HTR-8/SVneo (cell line): ENCODE measurements at regions not wholly inside any gene's neighbourhood (a gene's known extent, or its start where the extent isn't known, plus 50 kb on each side); places are given as distances from the start of the nearest gene placed in this dataset.
"Not testable (repeated sequence)": the region's sequence is repeated elsewhere in the genome, so short reads cannot be mapped to it uniquely, and the experiment has no call there.

Source experiments
- DNase-seq: peaks from one replicate; pipeline ENCODE4 v3.0.0; 2011; ENCODE audit warnings: low spot score, mixed read lengths; ENCODE audit not compliant: insufficient read length
- FAIRE-seq: peaks from 2 replicates; lab custom pipeline; 2011; peaks lifted over from hg19 to GRCh38; lab: Jason Lieb, UNC

GRCh38 chr22:22714600-22715335 lies 70.4 kb downstream of the GGTLC2 start:
- DNase-seq (no peak), FAIRE-seq (no peak)

GRCh38 chr22:22716136-22716665 lies 71.8 kb downstream of the GGTLC2 start:
- DNase-seq (no peak), FAIRE-seq (no peak)

DNA sequence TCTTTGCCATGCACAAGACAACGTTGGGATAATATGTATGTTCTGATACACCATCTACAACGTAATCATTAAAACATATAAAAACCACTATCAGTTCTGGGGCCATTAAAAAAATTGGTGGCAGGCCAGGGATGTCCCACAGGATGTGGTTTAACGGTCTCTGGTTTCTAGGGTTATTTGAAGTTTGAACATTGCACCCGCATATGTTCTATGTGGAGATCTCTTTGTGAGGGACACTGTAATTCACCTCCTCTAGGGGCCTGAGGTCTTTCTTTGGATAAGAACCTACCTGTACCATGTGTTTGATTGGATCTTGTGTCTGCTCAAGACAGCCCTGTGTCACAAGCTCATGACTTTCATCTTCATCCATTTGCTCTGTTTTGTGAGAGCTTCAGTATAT lies 73.2 kb downstream of the GGTLC2 start:
- DNase-seq (no peak), FAIRE-seq (no peak)

DNA sequence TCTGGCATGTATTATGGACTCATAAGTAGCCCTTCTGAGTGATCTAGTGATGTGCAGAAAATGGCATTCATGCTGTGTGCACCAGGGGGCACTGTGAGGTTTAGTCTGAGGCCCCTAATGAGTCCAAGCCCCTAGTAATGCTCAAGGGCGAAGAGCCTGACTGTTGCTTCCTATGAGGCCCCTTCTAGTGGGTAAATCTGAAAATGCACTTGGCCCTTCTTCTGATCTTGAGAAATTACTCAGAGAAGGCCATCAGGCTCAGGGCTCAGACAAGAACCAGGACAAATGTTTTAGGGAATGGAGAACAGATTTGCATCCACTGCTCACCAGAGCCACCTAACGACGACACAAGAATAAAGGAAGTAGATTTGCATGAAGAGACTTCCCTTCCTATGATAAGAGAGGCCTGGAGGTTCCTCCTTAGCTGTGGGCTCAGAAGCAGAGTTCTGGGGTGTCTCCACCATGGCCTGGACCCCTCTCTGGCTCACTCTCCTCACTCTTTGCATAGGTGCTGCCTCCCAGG lies 75.8 kb downstream of the GGTLC2 start:
- FAIRE-seq, result no peak
- DNase-seq, result no peak

DNA sequence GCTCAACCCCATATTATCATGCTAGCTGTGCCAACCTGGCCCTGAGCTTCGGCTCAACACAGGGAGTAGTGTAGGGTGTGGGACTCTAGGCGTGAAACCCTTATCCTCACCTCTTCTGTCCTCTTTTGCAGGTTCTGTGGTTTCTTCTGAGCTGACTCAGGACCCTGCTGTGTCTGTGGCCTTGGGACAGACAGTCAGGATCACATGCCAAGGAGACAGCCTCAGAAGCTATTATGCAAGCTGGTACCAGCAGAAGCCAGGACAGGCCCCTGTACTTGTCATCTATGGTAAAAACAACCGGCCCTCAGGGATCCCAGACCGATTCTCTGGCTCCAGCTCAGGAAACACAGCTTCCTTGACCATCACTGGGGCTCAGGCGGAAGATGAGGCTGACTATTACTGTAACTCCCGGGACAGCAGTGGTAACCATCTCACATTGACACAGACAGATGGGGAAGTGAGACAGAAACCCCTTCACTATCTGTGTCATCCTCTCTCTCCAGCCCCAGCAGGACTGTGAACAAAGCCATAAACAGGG lies 76.4 kb downstream of the GGTLC2 start:
- DNase-seq (no peak), FAIRE-seq (no peak)

DNA sequence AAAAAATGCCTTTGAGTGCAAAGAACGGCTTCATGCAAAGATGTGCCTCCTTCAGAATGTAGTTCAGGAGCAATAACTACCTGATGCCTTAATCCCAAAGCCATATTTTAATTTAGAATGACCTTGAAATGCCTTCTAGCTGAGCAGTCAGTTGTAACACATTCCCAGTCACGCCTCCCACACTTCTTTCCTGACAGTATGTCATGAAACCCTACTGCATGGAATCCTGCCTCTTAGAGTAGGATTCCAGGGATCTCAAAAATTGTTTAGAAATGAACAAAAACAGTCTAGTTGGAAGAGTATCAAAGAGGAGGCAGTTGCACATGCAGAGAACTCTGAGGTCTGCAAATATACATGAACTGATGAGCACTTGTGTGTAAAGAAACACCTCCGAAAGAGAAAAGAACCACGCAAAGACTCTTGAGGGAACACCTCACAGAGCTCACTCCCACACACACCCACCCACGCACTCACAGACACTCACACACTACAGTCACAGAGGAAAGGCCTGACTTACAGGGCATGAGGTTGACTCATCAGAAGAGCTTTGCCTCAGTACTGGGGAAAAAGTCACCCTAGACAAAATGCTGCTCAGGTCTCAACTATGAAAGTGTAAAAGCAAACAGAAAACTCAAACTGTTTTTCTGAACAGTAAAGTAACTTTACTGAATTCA lies 77.4 kb downstream of the GGTLC2 start:
- FAIRE-seq, result no peak
- no peak for DNase-seq

DNA sequence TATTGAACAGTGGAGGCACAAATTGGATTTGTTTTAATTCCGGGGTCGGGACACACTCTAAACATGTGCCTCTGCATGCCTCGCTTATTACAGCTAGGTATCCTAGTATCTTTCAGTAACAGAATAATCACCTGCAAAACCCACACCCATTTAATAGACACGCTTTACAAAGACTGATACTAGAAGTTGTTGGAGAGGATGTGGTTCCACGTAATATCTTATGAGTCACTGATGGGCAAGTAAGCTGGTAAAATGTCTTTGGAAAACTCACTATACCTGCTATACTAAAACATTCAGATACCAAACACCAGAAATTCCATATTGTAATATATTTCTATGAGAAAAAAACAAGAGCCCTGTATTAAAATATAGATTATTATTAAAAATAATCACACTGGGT lies 84.0 kb downstream of the GGTLC2 start:
- DNase-seq (no peak), FAIRE-seq (no peak)

DNA sequence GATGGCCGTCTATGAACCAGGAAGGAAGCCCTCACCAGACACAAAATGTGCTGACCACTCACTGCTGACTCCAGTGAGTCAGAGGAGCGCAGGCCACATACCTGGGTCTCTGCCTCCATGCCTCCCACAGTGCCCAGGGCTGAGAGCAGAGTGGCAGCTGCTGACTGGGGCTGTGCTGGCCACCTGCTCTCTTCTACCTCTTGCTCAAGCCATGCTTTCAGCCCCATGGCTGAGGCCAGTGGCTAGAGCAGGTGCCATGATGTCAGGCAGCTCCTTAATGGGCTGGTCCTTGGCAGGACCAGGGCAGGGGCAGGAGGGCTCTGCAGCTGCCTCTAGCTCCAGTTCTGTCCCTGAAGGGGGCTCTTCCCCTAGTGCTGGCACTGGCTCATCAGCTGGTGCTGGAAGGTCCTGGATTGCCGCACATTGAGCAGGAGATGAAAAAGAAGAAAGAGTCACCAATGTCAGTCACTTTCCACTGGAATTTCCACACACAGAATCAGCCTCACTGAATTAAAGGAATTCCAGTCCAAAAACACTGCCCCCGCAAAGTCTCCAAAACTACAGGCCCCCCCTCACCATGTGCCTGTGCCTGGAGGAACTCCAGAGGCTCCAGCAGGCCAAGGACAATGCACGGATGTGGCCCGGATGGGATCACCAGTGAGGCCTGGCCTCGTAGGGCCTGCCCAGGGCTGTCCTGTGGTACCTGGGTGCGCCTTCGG lies 86.4 kb downstream of the GGTLC2 start:
- FAIRE-seq (no peak), DNase-seq (no peak)

DNA sequence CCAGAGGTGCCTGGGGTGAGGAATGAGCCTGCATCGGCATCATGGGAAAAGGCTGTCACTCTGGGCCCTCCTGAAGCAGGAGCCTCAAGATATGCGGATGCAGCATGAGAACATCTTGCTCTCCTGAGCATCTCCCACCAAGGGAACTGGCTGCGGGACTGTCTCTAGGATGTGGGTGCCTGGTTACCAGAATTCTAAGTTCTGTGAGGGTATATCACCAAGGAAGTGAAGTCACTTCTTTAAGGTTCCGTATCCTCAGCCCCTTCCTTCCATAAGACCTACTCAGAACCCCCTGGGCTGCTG lies 86.9 kb downstream of the GGTLC2 start:
- DNase-seq (no peak), FAIRE-seq (no peak)

DNA sequence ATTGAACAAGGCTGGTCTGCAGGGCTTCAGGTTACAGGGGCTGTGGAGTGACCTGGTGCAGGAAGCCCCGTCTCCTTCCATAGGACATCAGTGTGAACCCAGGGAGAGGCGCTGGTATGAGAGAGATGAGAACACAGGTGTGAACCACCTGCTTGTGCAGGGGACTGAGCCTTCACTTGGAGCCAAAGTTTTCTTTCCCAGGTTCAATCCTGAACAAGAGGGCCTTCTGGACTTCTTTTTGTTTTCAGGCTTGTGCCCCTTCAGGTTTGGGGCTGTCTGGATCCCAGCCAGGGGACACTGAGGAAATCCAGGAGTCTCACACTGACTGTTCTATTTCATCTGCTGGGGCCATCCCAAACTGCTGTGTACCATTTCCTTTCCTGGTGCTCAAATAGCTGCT lies 88.6 kb downstream of the GGTLC2 start:
- not testable (repeated sequence) for FAIRE-seq, DNase-seq

DNA sequence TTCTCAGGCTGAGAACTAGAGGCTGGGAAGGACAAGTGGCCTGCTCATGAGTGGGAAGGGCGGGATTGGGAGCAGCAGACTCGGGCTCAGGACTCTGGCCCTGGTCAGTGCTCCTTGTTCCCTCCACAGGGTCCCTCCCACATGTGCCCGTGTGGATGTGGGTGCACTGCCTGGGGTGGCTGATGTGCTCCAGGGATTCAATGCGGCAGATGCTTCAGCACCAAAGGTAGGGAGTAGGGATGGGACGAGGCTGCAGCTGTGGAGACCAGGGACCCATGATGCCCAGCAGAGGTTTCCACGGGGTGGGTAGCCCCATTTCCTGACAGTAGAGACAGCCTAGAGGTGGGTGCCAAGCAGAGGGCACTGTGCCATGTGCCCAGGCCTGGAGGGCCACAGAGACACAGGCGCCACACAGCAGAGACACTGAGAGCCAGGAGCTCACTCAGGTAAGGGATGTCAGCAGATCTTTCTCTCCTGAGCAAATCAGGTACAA lies 89.5 kb downstream of the GGTLC2 start:
- DNase-seq (no peak), FAIRE-seq (no peak)

DNA sequence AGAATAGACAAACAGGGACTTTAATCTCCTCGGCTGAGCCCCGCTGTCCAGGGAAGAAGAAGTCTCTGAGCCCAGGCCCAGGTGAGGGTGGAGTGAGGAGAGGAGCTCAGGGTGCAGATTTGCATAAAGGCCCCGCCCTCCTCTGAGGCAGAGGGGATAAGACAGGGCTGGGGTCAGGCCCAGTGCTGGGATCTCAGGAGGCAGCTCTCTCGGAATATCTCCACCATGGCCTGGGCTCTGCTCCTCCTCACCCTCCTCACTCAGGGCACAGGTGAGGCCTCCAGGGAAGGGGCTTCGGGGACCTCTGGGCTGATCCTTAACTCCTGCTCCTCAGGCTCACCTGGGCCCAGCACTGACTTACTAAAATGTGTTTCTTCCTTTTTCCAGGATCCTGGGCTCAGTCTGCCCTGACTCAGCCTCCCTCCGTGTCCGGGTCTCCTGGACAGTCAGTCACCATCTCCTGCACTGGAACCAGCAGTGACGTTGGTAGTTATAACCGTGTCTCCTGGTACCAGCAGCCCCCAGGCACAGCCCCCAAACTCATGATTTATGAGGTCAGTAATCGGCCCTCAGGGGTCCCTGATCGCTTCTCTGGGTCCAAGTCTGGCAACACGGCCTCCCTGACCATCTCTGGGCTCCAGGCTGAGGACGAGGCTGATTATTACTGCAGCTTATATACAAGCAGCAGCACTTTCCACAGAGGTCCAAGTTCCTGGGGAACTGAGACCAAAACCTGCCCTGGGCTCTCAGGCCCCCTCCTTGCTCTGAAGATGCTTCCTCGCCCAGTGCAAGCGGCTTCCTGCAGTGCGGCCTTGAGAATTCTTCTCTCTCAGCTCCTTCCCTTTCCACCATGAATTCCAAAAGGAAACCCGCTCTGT lies 90.2 kb downstream of the GGTLC2 start:
- DNase-seq, FAIRE-seq: not testable (repeated sequence)

DNA sequence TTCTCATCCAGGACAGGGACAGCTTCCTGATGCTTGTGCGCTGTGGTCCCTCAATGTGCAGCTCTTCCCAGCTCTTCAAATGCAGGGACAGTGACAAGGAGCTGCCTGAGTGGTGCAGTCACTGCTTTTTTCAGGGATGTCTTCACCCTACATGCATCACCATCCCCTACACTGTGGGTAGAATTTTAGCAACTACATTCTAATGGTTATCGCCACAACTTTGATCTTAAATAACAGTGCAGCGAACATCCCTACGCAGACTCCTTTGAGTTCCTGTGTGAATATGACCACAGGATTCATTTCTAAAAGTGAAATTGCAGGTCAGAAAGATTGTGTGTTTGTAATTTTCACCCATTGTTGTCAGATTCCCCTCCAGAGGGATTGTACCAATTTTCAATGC lies 90.9 kb downstream of the GGTLC2 start:
- not testable (repeated sequence) for DNase-seq, FAIRE-seq

DNA sequence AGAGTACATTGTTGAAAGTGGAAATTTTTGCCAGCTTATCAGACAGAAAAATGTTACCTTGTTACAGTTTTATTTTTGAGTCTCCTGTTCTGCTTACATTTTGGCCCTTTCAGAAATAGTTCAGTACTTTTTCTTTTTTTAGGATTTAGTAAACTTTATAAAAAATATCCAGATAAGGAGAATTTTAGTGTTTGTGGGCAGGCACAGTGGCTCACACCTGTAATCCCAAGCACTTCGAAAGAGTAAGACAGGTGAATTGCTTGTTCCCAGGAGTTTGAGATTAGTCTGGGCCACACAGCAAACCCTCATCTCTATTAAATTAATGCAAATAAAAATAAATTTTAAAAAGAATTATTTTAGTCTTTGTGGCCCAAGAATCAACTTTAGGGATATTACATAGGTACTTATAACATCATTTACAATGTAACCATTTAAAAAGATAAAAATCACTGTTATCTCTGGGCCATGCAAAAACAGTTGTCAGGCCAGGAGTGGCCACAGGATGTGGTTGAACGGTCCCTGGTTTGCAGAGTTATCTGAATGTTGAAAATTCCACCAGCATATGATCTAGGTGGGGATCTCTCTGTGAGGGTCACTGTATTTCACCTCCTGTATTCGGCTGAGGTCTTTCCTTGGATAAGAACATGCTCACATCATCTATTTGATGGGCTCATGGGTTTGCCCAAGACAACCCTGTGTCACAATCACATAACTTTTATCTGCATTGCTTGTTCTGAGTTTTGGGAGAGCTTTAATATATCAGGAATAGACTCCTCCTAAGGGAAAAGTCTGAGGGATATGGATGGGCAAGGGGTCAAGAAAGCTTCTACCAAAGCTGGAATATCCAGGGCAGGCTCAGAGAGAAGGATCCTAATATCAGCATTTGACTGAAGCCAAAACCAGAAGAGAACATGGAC lies 91.5 kb downstream of the GGTLC2 start:
- DNase-seq (no peak), FAIRE-seq (no peak)

DNA sequence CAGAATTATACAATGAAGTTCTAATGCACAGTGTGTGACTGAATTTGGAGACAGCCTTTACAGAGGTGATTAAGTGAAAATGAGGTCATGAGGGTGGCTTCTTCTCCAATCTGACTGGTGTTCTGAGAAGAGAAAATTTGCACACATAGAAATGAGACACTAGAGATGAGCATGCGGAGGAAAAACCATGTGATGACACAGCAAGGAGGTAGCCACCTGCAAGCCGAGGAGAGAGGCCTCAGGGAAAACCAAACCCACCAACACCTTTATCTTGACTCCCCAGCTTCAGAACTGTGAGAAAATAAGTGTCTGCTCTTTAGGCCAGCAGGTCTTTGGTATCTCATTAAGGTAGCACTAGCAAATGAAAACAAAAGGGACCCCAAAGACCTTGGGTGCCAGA lies 93.2 kb downstream of the GGTLC2 start:
- no peak for FAIRE-seq
- DNase-seq, result no peak

GRCh38 chr22:22738959-22739585 lies 94.7 kb downstream of the GGTLC2 start:
- no peak for DNase-seq
- no peak for FAIRE-seq

GRCh38 chr22:22740560-22741276 lies 96.3 kb downstream of the GGTLC2 start:
- DNase-seq, result no peak
- FAIRE-seq, result no peak
